PC-3 (cell line): ENCODE measurements at regions not wholly inside any gene's neighbourhood (a gene's known extent, or its start where the extent isn't known, plus 50 kb on each side); places are given as distances from the start of the nearest gene placed in this dataset.

Experiments used
- EZH2 ChIP-seq: fragments of 300-600 bp; sonication (generic); IDR thresholded peaks from one replicate; pipeline ENCODE4 v1.6.1; 2017; ENCODE audit warnings: antibody characterized with exemption, mild to moderate bottlenecking, low read length; ENCODE audit not compliant: unreplicated experiment
- EZH2phosphoT487 ChIP-seq: fragments of 300-600 bp; sonication (generic); IDR thresholded peaks from 2 replicates; pipeline ENCODE4 v1.6.1; 2018; ENCODE audit warnings: mild to moderate bottlenecking, antibody characterized with exemption, low read length, borderline replicate concordance
- TF ChIP-seq, protein P1 (sequence below): fragments of 300-600 bp; sonication (generic); conservative IDR thresholded peaks from 2 replicates; pipeline ENCODE4 v1.5.1; 2017; ENCODE audit warnings: antibody characterized with exemption, low read depth, mild to moderate bottlenecking, low read length

GRCh38 chr11:116610190-116610589 lies 162.6 kb downstream of the BUD13 start:
- TF ChIP-seq, protein P1, sequence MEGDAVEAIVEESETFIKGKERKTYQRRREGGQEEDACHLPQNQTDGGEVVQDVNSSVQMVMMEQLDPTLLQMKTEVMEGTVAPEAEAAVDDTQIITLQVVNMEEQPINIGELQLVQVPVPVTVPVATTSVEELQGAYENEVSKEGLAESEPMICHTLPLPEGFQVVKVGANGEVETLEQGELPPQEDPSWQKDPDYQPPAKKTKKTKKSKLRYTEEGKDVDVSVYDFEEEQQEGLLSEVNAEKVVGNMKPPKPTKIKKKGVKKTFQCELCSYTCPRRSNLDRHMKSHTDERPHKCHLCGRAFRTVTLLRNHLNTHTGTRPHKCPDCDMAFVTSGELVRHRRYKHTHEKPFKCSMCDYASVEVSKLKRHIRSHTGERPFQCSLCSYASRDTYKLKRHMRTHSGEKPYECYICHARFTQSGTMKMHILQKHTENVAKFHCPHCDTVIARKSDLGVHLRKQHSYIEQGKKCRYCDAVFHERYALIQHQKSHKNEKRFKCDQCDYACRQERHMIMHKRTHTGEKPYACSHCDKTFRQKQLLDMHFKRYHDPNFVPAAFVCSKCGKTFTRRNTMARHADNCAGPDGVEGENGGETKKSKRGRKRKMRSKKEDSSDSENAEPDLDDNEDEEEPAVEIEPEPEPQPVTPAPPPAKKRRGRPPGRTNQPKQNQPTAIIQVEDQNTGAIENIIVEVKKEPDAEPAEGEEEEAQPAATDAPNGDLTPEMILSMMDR = no peak
- no peak for TF ChIP-seq EZH2phosphoT487
- TF ChIP-seq EZH2 = no peak
